ENCODE measurements at regions not wholly inside any gene's neighbourhood (a gene's known extent, or its start where the extent isn't known, plus 50 kb on each side); places are given as distances from the start of the nearest gene placed in this dataset.

- no peak for TF ChIP-seq POLR2A (IDR thresholded peaks at IDR 0.05)
- no peak for TF ChIP-seq CTCF (IDR thresholded peaks at IDR 0.05)
- TF ChIP-seq POLR2AphosphoS5 (IDR thresholded peaks at IDR 0.05): no peak
Measured at GRCh38 chr21:23960769-23961168, 1646.5 kb downstream of the MRPL39 start.
